HCT116 (cell line): ENCODE measurements at regions not wholly inside any gene's neighbourhood (a gene's known extent, or its start where the extent isn't known, plus 50 kb on each side); places are given as distances from the start of the nearest gene placed in this dataset.

Source experiments
- ATAC-seq: fragments of 200-7000 bp; cut with Tn5 transposase; 2 replicates; pipeline ENCODE4 v1.9.1; 2020; ENCODE audit warnings: mild to moderate bottlenecking, moderate library complexity
- BruUV-seq: library from RNA; stranded (reverse); fragments of 400-500 nt; replicated peaks from 2 replicates; lab custom pipeline; 2021; lab: Mats Ljungman, UMichigan
- CTCF ChIA-PET: fragments of 300-600 bp; sonication (Branson Sonifier 250); formaldehyde crosslinking; loops from one replicate; lab custom pipeline; 2021; ENCODE audit warnings: antibody characterized with exemption; lab: Charles Lee
- POLR2A ChIA-PET: fragments of 300-600, 350-600 bp; sonication (Branson Sonifier 250); formaldehyde crosslinking; loops from one replicate; lab custom pipeline; 2021; ENCODE audit warnings: antibody characterized with exemption; lab: Charles Lee
- RAD21 ChIA-PET, 2 experiments: fragments of 300-600 bp; sonication (Branson Sonifier 250); formaldehyde crosslinking; loops; one replicate each; lab custom pipeline; 2023; ENCODE audit warnings: low total read pairs in 2 of 2; ENCODE audit not compliant: uncharacterized antibody in 2 of 2, unreplicated experiment in 2 of 2, low non-redundant PET in 1 of 2; lab: Charles Lee
- DNase-seq: peaks from one replicate; pipeline ENCODE4 v3.0.0-alpha.2; 2010; ENCODE audit warnings: low read depth, low spot score
- H2AFZ ChIP-seq: fragments of 200-600 bp; shearing (Covaris generic), sonication (generic); 2 replicates; pipeline ENCODE4 v1.6.1; 2017; ENCODE audit warnings: low read depth, mixed run types, mixed read lengths, antibody characterized with exemption, low read length; ENCODE audit not compliant: poor library complexity, severe bottlenecking
- H3K27ac ChIP-seq: 2 replicates; pipeline ENCODE4 v1.5.1; 2012; ENCODE audit warnings: low read depth, low read length
- H3K27me3 ChIP-seq: fragments of 200-600 bp; sonication (generic); 2 replicates; pipeline ENCODE4 v1.6.1; 2016; ENCODE audit warnings: mixed run types, low read length, mixed read lengths; ENCODE audit not compliant: insufficient read depth
- H3K36me3 ChIP-seq, 2 experiments: fragments of 200-500 bp in 1 of 2; fragments of 200-600 bp in 1 of 2; sonication (Bioruptor generic) in 1 of 2; sonication (generic) in 1 of 2; 2 replicates each; pipeline versions ENCODE4 v1.5.1 to v1.6.1; 2014 to 2016; ENCODE audit warnings: low read length in 2 of 2, inconsistent platforms in 1 of 2, mixed read lengths in 1 of 2, mixed run types in 1 of 2; ENCODE audit not compliant: insufficient read depth in 2 of 2, control insufficient read depth in 1 of 2
- H3K4me1 ChIP-seq, 2 experiments: fragments of 200-600 bp in 1 of 2; sonication (generic) in 1 of 2; 2 replicates each; pipeline versions ENCODE4 v1.5.1 to v1.6.1; 2012 to 2017; ENCODE audit warnings: low read length in 2 of 2, inconsistent platforms in 1 of 2, mild to moderate bottlenecking in 1 of 2, mixed read lengths in 1 of 2, mixed run types in 1 of 2, moderate library complexity in 1 of 2; ENCODE audit not compliant: insufficient read depth in 2 of 2, control insufficient read depth in 1 of 2
- H3K4me2 ChIP-seq: fragments of 200-600 bp; sonication (generic); 2 replicates; pipeline ENCODE4 v1.6.1; 2017; ENCODE audit warnings: mixed run types, low read length, mixed read lengths
- H3K4me3 ChIP-seq, 2 experiments: fragments of 200-600 bp in 1 of 2; sonication (generic) in 1 of 2; replicated peaks in 1 of 2; 2 replicates each; pipeline ENCODE4 v1.5.1; 2011 to 2016; ENCODE audit warnings: low read length in 2 of 2, control low read depth in 1 of 2, low read depth in 1 of 2, mild to moderate bottlenecking in 1 of 2, mixed read lengths in 1 of 2, mixed run types in 1 of 2
- H3K79me2 ChIP-seq: fragments of 200-600 bp; sonication (generic); 2 replicates; pipeline ENCODE4 v1.6.1; 2017; ENCODE audit warnings: mild to moderate bottlenecking, mixed run types, low read length, moderate library complexity, mixed read lengths; ENCODE audit not compliant: insufficient read depth
- H3K9ac ChIP-seq: fragments of 200-600 bp; sonication (generic); 2 replicates; pipeline ENCODE4 v1.6.1; 2016; ENCODE audit warnings: low read length, mixed read lengths
- H3K9me2 ChIP-seq: fragments of 200-600 bp; sonication (generic), shearing (Covaris generic); 2 replicates; pipeline ENCODE4 v1.6.1; 2017; ENCODE audit warnings: mixed run types, mild to moderate bottlenecking, moderate library complexity; ENCODE audit not compliant: insufficient read depth
- H3K9me3 ChIP-seq, 2 experiments: fragments of 200-500 bp in 1 of 2; fragments of 200-600 bp in 1 of 2; sonication (Bioruptor generic) in 1 of 2; sonication (generic) in 1 of 2; 2 replicates each; pipeline ENCODE4 v1.6.1; 2014 to 2017; ENCODE audit warnings: low read length in 2 of 2, mixed read lengths in 2 of 2, inconsistent platforms in 1 of 2, low read depth in 1 of 2, mild to moderate bottlenecking in 1 of 2, mixed run types in 1 of 2, moderate library complexity in 1 of 2; ENCODE audit not compliant: control insufficient read depth in 1 of 2, insufficient read depth in 1 of 2
- H4K20me1 ChIP-seq: fragments of 200-600 bp; sonication (generic), shearing (Covaris generic); 2 replicates; pipeline ENCODE4 v1.6.1; 2017; ENCODE audit warnings: mixed run types, mild to moderate bottlenecking, moderate library complexity; ENCODE audit not compliant: insufficient read depth
- CBX3 ChIP-seq: IDR thresholded peaks from 2 replicates; pipeline ENCODE4 v1.6.1; 2012; ENCODE audit warnings: low read depth
- CEBPB ChIP-seq: IDR thresholded peaks from 2 replicates; pipeline ENCODE4 v1.6.1; 2012; ENCODE audit warnings: low read depth
- ELF1 ChIP-seq: IDR thresholded peaks from 2 replicates; pipeline ENCODE4 v1.6.1; 2012; ENCODE audit warnings: low read depth, borderline replicate concordance
- POLR2A ChIP-seq: IDR thresholded peaks from 2 replicates; pipeline ENCODE4 v1.7.0; 2011; ENCODE audit warnings: borderline replicate concordance; ENCODE audit not compliant: insufficient read depth, insufficient read length; ENCODE audit errors: extremely low read depth
- RAD21 ChIP-seq: IDR thresholded peaks from 2 replicates; pipeline ENCODE4 v1.6.1; 2012; ENCODE audit warnings: low read depth, mild to moderate bottlenecking
- SIN3A ChIP-seq: IDR thresholded peaks from 2 replicates; pipeline ENCODE4 v1.6.1; 2012; ENCODE audit warnings: low read depth
- SP1 ChIP-seq: IDR thresholded peaks from 2 replicates; pipeline ENCODE4 v1.6.1; 2012; ENCODE audit warnings: low read depth
- SRF ChIP-seq: IDR thresholded peaks from 2 replicates; pipeline ENCODE4 v1.6.1; 2012; ENCODE audit warnings: low read depth
- ZNF274 ChIP-seq: fragments of 200-500 bp; sonication (Bioruptor generic); IDR thresholded peaks from 2 replicates; pipeline ENCODE4 v1.6.1; 2014; ENCODE audit warnings: mild to moderate bottlenecking, low read depth, low read length, inconsistent platforms
- intact Hi-C: fragments of 100-400 bp; cut with micrococcal nuclease; formaldehyde crosslinking; loops from 2 replicates; pipeline ENCODE4 v1.10.0; 2022
- TF ChIP-seq, protein P1 (sequence below): IDR thresholded peaks from 2 replicates; pipeline ENCODE4 v1.6.1; 2012
- TF ChIP-seq, protein P2 (sequence below): IDR thresholded peaks from 2 replicates; pipeline ENCODE4 v1.6.1; 2012; ENCODE audit warnings: low read depth
- TF ChIP-seq, protein P3 (sequence below): IDR thresholded peaks from 2 replicates; pipeline ENCODE4 v1.6.1; 2012
- TF ChIP-seq, protein P4 (sequence below): IDR thresholded peaks from 2 replicates; pipeline ENCODE4 v1.6.1; 2011; ENCODE audit warnings: mild to moderate bottlenecking, low read length, moderate library complexity; ENCODE audit not compliant: insufficient replicate concordance; ENCODE audit errors: extremely low read depth

DNA sequence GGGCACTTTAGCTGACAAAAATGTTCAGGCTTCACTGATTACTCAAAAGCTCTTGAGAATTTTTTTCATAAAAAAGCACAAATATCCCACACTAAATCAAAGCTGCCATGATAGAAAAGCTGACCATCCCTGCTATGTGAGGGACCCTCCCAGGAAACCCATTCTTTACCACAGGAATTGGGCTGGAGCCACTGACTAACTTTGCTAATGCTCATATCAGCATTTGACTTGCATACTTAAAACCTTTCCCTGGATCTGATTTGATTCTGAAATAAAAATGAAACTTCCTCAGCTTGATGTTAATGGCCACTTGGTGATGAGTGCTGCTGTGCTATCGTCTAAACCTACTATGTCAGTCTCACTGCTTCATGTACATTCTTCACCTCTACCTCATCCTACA, 243.6 kb downstream of the PRELID2 start:
- ChIA-PET POLR2A (no interaction called here), RAD21 (no interaction called here), CTCF (no interaction called here)
- Histone ChIP-seq H3K9me3 (no peaks in the 10 kb centered on the region), H3K9me2 (peaks cover 4% of the 10 kb centered on the region; the same call in 1 of the 2 replicates), H3K4me1 (peaks cover 18 to 26% of the 10 kb centered on the region in 2 experiments), H3K79me2 (no peaks in the 10 kb centered on the region), H3K4me2 (no peak overlapping the region), H3K4me3 (no peak overlapping the region), H3K27me3 (no peaks in the 10 kb centered on the region), H3K9ac (no peak overlapping the region), H3K27ac (no peak overlapping the region), H4K20me1 (no peaks in the 10 kb centered on the region), H2AFZ (no peak overlapping the region), H3K36me3 (no peaks in the 10 kb centered on the region)
- no TSS peak for BruUV-seq
- no peak for ATAC-seq
- no peak for DNase-seq
- TF ChIP-seq CBX3 (no peak), RAD21 (no peak), ZNF274 (no peak), SRF (no peak), CEBPB (no peak), SIN3A (no peak)
- TF ChIP-seq, protein P1, sequence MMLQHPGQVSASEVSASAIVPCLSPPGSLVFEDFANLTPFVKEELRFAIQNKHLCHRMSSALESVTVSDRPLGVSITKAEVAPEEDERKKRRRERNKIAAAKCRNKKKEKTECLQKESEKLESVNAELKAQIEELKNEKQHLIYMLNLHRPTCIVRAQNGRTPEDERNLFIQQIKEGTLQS = no peak
- intact Hi-C loops = no loop called here

DNA sequence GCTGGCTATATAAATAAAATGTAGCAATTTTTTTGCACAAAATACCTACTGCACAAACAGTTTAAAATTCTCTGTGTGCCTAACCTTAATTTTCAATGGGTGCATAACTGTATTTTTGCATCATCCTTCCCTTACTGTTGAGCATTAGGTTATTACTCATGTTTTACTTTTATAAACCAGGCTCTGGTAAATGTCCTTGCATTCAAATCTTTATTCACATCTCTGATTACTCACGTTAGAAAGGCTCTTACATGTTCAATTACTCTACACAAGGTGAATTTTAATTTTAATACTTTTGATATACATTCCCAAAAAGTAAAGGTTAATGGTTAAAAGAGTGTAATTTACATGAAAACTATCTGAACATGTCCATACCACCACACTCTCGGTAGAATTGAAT, 246.1 kb downstream of the PRELID2 start:
- peaks cover 4% of the 10 kb centered on the region; the same call in 1 of the 2 replicates for H3K9me2 ChIP-seq
- H3K4me1 ChIP-seq = peaks cover 24 to 38% of the 10 kb centered on the region in 2 experiments
- no peaks in the 10 kb centered on the region for H3K36me3 ChIP-seq
- H4K20me1 ChIP-seq = no peaks in the 10 kb centered on the region
- H3K27ac ChIP-seq = no peak overlapping the region
- no peak overlapping the region; the same call in 1 of the 2 replicates for H3K4me2 ChIP-seq
- intact Hi-C loops = loop anchor here (5.0 kb wide), 1 partner anchor 107 kb away; no protein-coding TSS in a partner anchor
- H3K27me3 ChIP-seq = no peaks in the 10 kb centered on the region
- no peak overlapping the region for H2AFZ ChIP-seq
- H3K4me3 ChIP-seq = no peak overlapping the region
- RAD21 ChIA-PET = no interaction called here
- TF ChIP-seq RAD21 = no peak
- TF ChIP-seq CEBPB = no peak
- TF ChIP-seq, protein P2, sequence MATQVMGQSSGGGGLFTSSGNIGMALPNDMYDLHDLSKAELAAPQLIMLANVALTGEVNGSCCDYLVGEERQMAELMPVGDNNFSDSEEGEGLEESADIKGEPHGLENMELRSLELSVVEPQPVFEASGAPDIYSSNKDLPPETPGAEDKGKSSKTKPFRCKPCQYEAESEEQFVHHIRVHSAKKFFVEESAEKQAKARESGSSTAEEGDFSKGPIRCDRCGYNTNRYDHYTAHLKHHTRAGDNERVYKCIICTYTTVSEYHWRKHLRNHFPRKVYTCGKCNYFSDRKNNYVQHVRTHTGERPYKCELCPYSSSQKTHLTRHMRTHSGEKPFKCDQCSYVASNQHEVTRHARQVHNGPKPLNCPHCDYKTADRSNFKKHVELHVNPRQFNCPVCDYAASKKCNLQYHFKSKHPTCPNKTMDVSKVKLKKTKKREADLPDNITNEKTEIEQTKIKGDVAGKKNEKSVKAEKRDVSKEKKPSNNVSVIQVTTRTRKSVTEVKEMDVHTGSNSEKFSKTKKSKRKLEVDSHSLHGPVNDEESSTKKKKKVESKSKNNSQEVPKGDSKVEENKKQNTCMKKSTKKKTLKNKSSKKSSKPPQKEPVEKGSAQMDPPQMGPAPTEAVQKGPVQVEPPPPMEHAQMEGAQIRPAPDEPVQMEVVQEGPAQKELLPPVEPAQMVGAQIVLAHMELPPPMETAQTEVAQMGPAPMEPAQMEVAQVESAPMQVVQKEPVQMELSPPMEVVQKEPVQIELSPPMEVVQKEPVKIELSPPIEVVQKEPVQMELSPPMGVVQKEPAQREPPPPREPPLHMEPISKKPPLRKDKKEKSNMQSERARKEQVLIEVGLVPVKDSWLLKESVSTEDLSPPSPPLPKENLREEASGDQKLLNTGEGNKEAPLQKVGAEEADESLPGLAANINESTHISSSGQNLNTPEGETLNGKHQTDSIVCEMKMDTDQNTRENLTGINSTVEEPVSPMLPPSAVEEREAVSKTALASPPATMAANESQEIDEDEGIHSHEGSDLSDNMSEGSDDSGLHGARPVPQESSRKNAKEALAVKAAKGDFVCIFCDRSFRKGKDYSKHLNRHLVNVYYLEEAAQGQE = no peak
- TF ChIP-seq ELF1 = no peak
- TF ChIP-seq SP1 = no peak
- TF ChIP-seq CBX3 = no peak
- no peak for TF ChIP-seq POLR2A
- TF ChIP-seq, protein P1 = no peak
- TF ChIP-seq, protein P3, sequence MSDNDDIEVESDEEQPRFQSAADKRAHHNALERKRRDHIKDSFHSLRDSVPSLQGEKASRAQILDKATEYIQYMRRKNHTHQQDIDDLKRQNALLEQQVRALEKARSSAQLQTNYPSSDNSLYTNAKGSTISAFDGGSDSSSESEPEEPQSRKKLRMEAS = no peak
- TF ChIP-seq, protein P4, sequence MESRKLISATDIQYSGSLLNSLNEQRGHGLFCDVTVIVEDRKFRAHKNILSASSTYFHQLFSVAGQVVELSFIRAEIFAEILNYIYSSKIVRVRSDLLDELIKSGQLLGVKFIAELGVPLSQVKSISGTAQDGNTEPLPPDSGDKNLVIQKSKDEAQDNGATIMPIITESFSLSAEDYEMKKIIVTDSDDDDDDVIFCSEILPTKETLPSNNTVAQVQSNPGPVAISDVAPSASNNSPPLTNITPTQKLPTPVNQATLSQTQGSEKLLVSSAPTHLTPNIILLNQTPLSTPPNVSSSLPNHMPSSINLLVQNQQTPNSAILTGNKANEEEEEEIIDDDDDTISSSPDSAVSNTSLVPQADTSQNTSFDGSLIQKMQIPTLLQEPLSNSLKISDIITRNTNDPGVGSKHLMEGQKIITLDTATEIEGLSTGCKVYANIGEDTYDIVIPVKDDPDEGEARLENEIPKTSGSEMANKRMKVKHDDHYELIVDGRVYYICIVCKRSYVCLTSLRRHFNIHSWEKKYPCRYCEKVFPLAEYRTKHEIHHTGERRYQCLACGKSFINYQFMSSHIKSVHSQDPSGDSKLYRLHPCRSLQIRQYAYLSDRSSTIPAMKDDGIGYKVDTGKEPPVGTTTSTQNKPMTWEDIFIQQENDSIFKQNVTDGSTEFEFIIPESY = no peak
- POLR2A ChIA-PET = no interaction called here
- no peaks in the 10 kb centered on the region for H3K9me3 ChIP-seq
- no peak for ATAC-seq
- H3K9ac ChIP-seq = no peak overlapping the region
- no TSS peak for BruUV-seq
- CTCF ChIA-PET = no interaction called here
- no peak for DNase-seq
- H3K79me2 ChIP-seq = no peaks in the 10 kb centered on the region
